Skeletal muscle satellite cell (primary cell): ENCODE measurements at regions not wholly inside any gene's neighbourhood (a gene's known extent, or its start where the extent isn't known, plus 50 kb on each side); places are given as distances from the start of the nearest gene placed in this dataset.

Experiments
- H3K27me3 ChIP-seq: 2 replicates; pipeline ENCODE4 v1.7.0; 2013; ENCODE audit warnings: low read length; ENCODE audit not compliant: control insufficient read depth, insufficient read depth
- H3K36me3 ChIP-seq: 2 replicates; pipeline ENCODE4 v1.7.0; 2013; ENCODE audit warnings: mild to moderate bottlenecking, control low read depth, low read length; ENCODE audit not compliant: insufficient read depth
- H3K4me1 ChIP-seq: 2 replicates; pipeline ENCODE4 v1.7.0; 2013; ENCODE audit warnings: low read length; ENCODE audit not compliant: control insufficient read depth, insufficient read depth
- H3K4me2 ChIP-seq: 2 replicates; pipeline ENCODE4 v1.7.0; 2013; ENCODE audit warnings: mild to moderate bottlenecking, low read length
- H3K4me3 ChIP-seq: 2 replicates; pipeline ENCODE4 v1.7.0; 2013; ENCODE audit warnings: low read length
- H3K9ac ChIP-seq: 2 replicates; pipeline ENCODE4 v1.7.0; 2013; ENCODE audit warnings: mild to moderate bottlenecking, low read depth, low read length, moderate library complexity
- H3K9me3 ChIP-seq: replicated peaks from 2 replicates; pipeline ENCODE4 v1.7.0; 2013; ENCODE audit warnings: mild to moderate bottlenecking, control low read depth, low read length

DNA sequence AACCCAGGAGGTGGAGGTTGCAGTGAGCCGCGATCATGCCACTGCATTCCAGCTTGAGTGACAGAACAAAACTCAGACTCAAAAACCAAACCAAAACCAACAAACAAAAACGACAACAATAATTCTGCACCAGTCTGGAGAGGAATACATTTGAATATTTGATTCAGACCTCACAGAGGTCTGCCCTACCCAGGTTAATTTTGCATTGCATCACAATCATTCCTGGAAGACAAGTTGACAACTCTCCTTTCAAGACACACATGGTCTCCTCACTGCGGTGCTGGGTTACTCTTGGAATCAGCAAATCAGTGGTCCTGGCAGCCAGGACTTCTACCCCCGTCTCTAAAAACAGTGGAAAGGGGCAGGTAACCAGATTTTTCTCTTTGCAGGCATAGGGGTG, 79.9 kb upstream of the TMTC4 start:
- no peak overlapping the region for H3K4me2 ChIP-seq
- no peak overlapping the region for H3K9ac ChIP-seq
- no peak overlapping the region for H3K4me3 ChIP-seq
- no peaks in the 10 kb centered on the region for H3K9me3 ChIP-seq
- H3K27me3 ChIP-seq, result peaks cover 6% of the 10 kb centered on the region
- no peaks in the 10 kb centered on the region for H3K4me1 ChIP-seq
- H3K36me3 ChIP-seq, result no peaks in the 10 kb centered on the region

DNA sequence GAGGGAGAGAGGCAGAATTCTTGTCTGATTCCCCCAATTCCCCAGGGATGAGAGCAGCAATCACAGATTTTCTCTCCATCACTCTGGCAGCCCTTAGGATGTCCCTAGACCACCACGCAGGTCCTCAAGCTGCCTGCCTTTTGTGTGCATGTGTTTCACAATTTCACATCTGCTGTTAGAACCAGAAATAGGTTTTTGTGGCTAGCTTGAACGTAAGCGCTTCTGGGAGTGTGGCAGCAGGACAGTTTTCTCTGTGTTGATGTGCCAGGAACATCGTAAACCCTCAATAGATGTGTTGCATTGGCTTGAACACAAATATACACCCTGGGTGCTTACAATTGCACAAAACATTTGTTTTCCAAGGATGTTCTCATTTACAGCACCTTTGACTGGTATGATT, 78.8 kb upstream of the TMTC4 start:
- no peaks in the 10 kb centered on the region for H3K9me3 ChIP-seq
- no peaks in the 10 kb centered on the region for H3K36me3 ChIP-seq
- H3K4me1 ChIP-seq, result no peaks in the 10 kb centered on the region
- H3K4me3 ChIP-seq, result no peak overlapping the region
- peaks cover 6% of the 10 kb centered on the region for H3K27me3 ChIP-seq
- H3K4me2 ChIP-seq, result no peak overlapping the region
- H3K9ac ChIP-seq, result no peak overlapping the region

DNA sequence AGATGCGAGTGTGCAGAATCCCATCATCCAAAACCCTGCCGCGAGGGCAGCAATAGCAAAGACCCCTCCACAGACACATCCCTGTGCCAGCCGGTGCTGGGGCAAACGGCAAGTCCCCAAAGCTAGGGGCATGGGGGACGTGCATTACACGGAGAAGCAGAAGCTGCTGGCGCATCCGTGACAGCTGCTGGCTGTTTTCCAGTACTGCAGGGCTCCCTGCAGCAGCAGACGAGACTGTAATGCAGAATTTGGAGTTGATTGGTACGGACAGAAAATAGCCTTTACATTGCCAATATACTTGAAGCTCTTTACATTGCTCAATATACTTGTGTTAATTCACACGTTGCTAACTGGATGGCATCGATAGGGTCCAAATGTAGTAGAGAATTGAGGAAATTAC, 77.2 kb upstream of the TMTC4 start:
- no peaks in the 10 kb centered on the region for H3K36me3 ChIP-seq
- no peak overlapping the region for H3K4me3 ChIP-seq
- no peaks in the 10 kb centered on the region for H3K4me1 ChIP-seq
- H3K4me2 ChIP-seq, result no peak overlapping the region
- H3K9me3 ChIP-seq, result no peaks in the 10 kb centered on the region
- H3K27me3 ChIP-seq, result peaks cover 6% of the 10 kb centered on the region
- H3K9ac ChIP-seq, result no peak overlapping the region

DNA sequence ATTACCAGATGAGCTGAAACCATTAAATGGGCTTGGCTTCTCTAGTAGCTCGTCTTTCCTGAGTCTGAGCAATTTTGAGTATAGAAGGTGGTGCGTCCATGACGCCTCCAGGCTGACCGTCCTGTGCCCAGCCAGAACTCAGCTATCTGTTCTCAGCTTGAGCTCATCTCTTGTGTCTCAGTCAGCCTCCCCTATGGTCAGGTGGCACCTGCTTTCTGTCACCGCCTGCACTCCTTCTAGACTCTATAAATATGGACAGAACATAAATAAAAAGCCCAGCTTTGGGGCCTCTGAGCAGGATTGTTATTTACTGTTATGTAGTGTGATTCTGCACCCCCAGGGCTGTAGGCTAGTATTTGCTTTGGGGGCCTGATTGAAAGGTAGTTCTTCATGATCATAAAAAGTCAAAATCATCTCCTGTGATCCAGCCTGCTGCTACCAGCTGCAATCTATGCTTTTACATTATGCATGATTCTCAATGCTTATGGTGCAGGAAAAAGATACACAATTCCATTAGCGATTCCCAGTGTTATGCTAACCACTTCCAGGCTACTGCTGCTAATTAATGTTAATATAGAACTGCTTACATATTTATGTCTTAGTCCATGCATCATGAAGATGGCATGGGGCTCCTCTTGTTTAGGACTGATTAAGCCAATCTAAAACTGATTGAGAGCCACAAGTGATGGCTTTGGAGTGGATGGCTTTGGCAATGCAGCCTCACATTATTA, 72.5 kb upstream of the TMTC4 start:
- Histone ChIP-seq H3K4me2 (no peak overlapping the region), H3K36me3 (no peaks in the 10 kb centered on the region), H3K9ac (no peak overlapping the region), H3K4me1 (no peaks in the 10 kb centered on the region), H3K27me3 (peaks cover 6% of the 10 kb centered on the region), H3K9me3 (no peaks in the 10 kb centered on the region), H3K4me3 (no peak overlapping the region)

DNA sequence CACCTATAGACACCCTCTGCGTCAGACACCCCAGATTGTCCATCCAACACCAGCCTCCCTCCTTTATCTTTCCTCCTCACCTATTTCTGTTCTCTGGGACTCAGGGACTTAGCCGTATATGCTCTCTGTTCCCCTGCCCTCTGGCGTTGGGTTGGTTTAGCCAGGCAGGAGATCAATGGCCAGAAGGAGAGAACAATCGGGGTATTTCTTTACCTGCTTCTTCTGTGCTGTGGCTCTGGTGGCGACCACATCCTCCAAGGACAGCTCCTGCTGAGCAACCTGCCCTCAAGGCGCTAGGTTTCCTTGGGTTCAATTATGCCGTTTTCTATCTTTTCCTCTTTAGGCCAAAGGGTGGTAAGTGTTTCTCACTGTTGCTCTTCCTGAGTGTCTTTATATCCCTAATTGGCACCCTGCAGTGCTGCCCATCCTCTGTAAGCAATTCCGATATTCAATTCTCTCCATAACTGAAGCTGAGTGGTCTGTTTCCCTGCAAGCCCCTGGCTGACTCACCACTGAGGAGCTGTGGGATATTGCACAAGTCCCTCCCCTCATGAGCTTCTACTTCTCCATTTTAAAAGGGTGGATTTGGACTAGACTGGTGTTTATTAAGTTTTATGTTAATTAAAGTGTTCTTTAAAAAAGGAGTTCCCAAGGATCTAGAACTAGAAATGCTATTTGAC, 63.7 kb upstream of the TMTC4 start:
- H3K36me3 ChIP-seq, result no peaks in the 10 kb centered on the region
- no peak overlapping the region for H3K4me2 ChIP-seq
- H3K9ac ChIP-seq, result no peak overlapping the region
- H3K27me3 ChIP-seq, result peaks cover 3% of the 10 kb centered on the region
- H3K4me3 ChIP-seq, result no peak overlapping the region
- no peaks in the 10 kb centered on the region for H3K9me3 ChIP-seq
- no peaks in the 10 kb centered on the region for H3K4me1 ChIP-seq

DNA sequence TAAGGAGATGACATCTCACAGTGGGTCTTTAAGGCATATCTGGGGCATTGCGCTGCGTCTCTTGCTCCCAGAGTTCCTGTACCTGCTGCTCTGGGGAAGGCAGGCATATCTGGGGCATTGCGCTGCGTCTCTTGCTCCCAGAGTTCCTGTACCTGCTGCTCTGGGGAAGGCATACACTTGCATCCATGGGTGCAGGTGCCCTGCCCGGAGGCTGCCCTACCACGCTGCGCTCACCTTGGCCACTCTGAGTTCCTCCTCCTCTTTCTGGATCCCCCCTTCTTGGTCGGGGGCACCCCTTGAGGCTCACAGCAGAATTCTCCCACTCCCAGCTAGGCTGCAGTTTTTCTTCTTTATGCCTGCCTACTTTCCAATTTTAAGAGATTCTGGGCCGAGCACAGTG, 60.9 kb upstream of the TMTC4 start:
- Histone ChIP-seq H3K9ac (no peak overlapping the region), H3K9me3 (no peaks in the 10 kb centered on the region), H3K4me1 (no peaks in the 10 kb centered on the region), H3K36me3 (no peaks in the 10 kb centered on the region), H3K27me3 (peaks cover 2% of the 10 kb centered on the region), H3K4me2 (no peak overlapping the region), H3K4me3 (no peak overlapping the region)

DNA sequence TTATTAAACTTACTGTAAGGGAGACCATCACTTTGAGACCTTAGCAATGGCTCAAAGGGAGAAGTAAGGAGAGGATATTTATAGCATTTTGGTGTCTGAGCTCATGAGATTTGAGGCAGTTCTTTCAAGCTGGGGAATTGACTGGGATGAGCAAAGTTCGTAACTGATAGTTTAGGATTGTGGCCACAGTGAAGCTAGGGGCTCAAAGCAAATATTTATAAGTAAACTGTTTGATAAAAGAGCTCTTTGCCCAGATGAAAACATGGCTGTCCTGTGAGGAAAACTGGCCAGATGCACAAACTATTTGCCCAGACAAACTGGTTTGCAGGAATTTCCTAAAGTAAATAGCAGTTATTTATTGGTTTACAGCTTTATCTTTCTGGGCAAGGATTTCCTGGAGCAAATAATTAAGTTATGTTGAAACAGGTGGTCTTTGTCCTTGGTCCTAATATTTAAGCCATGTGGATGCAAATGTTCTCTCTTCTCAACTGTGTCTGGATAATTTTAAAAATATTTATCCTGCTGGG, 59.7 kb upstream of the TMTC4 start:
- Histone ChIP-seq H3K4me3 (no peak overlapping the region), H3K27me3 (peaks cover 2% of the 10 kb centered on the region), H3K4me2 (no peak overlapping the region), H3K9me3 (no peaks in the 10 kb centered on the region), H3K9ac (no peak overlapping the region), H3K36me3 (no peaks in the 10 kb centered on the region), H3K4me1 (no peaks in the 10 kb centered on the region)

DNA sequence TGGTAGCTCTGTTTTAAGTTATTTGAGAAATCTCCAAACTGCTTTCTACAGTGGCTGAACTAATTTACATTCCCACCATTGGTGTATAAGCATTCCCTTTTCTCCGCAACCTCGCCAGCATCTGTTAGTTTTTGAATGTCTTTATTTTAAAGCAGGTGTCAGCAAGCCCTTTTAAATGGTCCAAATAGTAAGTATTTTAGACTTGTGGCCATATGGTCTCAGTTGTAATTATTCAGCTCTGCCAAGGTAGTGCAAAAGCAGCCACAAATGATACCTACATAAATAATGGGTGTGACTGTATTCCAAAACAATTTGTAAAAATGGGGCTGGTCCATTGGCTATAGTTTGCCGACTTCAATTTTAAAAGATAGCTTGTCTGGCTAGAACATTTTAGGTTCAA, 58.7 kb upstream of the TMTC4 start:
- Histone ChIP-seq H3K4me3 (no peak overlapping the region), H3K4me1 (no peaks in the 10 kb centered on the region), H3K9me3 (no peaks in the 10 kb centered on the region), H3K36me3 (no peaks in the 10 kb centered on the region), H3K27me3 (peaks cover 2% of the 10 kb centered on the region), H3K9ac (no peak overlapping the region), H3K4me2 (no peak overlapping the region)

DNA sequence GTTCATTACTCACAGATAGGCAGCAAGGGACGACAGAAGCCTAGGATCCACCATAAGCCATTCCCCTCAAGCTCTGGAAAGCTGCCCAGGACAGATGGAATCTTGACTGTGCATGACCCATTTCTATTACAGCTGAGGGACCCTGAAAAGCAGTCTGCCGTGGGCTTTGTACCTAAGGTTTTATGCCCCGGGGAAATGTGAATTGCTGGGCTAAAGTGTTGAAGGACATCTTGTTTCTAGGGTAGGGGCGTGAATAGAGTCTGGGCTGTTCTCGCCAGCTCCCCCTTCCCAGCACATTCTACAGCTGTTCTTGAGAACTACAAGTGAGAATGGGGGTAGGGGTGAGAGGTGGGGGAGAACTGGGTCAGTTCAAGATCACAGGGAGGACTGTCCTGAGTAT, 53.6 kb upstream of the TMTC4 start:
- Histone ChIP-seq H3K4me2 (no peak overlapping the region), H3K9me3 (no peaks in the 10 kb centered on the region), H3K36me3 (no peaks in the 10 kb centered on the region), H3K4me3 (no peak overlapping the region), H3K27me3 (peaks cover 17% of the 10 kb centered on the region), H3K4me1 (no peaks in the 10 kb centered on the region), H3K9ac (no peak overlapping the region)

DNA sequence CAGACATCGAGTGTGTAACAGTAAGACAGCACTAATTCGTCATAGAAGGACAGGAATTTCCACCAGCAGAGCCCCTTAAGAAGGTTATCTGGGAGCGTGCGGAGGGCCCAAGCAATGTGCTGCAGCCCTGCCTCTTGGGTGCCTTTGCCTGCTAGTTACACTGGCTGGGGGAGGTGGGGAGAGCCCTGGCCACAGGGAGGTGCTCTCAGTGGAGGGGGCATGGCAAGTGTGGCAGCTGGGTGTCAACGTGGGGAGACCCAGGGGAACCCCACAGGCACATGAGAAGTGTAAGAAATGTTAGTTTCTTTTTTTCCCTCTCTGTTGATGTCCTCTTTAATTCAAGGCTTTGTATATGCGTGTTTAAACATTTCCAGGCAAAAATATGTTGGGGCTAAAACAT, 50.9 kb upstream of the TMTC4 start:
- no peaks in the 10 kb centered on the region for H3K9me3 ChIP-seq
- H3K9ac ChIP-seq, result no peak overlapping the region
- peaks cover 17% of the 10 kb centered on the region for H3K27me3 ChIP-seq
- no peaks in the 10 kb centered on the region for H3K36me3 ChIP-seq
- H3K4me1 ChIP-seq, result no peaks in the 10 kb centered on the region
- H3K4me3 ChIP-seq, result no peak overlapping the region
- no peak overlapping the region for H3K4me2 ChIP-seq

DNA sequence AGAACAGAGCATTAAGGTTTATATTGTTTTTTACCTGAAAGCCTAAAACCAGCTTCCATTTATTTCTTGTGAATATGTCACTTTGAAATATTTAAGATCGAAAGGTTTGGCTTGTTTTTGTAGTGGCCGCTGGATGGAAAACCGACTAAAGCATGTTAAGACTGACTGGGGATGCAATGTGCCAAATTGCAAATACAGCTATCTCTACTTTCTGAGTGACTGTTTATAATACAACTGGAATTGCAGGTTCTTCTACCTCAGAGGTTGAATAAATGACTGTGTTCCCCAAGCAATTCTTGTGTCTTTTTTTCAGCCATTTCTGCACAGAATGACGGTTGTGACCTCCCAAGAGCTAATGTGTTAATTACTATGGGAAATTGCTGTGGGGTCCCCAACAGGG, 50.0 kb upstream of the TMTC4 start:
- Histone ChIP-seq H3K9ac (no peak overlapping the region), H3K4me2 (no peak overlapping the region)

More for the DNA sequence above, 50.0 kb upstream of the TMTC4 start:
- Histone ChIP-seq H3K9me3 (no peaks in the 10 kb centered on the region), H3K4me3 (no peak overlapping the region), H3K27me3 (peaks cover 19% of the 10 kb centered on the region), H3K4me1 (no peaks in the 10 kb centered on the region), H3K36me3 (no peaks in the 10 kb centered on the region)
